Cardiac fibroblast (primary cell): ENCODE measurements at regions not wholly inside any gene's neighbourhood (a gene's known extent, or its start where the extent isn't known, plus 50 kb on each side); places are given as distances from the start of the nearest gene placed in this dataset.

Experiments
- DNase-seq, 2 donors: peaks; one replicate each; pipeline versions ENCODE4 v3.0.0 to v3.0.0-alpha.2; 2010; ENCODE audit warnings: low read depth in 2 of 2
- H3K4me3 ChIP-seq, 2 donors: replicated peaks in 1 of 2; 1 replicate in 1 of 2; 2 replicates in 1 of 2; pipeline ENCODE4 v1.5.1; 2011; ENCODE audit warnings: low read depth in 2 of 2, low read length in 2 of 2, mild to moderate bottlenecking in 2 of 2, moderate library complexity in 1 of 2
- CTCF ChIP-seq: IDR thresholded peaks from one replicate; pipeline ENCODE4 v1.5.1; 2011; ENCODE audit warnings: low read depth, mild to moderate bottlenecking, low read length, inconsistent platforms

DNA sequence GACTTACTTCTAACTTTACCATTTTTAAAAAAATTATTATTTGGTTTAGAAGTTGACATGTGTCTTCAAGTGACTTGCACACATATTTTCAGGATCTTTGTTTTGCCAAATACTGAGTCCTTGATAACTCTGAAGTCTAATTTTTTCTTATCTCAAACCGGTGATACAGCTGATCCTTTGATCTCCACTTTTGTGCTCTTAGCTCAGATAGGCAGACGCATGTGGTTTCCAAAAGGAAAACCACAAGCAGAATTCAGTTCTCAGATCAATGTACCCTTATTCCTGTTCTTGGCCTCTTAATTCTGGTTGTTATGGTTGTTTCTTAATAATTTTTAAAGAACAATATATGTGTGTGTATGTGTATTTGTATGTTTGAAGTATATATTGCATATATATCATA lies 238.3 kb upstream of the EDIL3 start:
- TF ChIP-seq CTCF = no peak
- DNase-seq = no peak
- H3K4me3 ChIP-seq = no peak overlapping the region

DNA sequence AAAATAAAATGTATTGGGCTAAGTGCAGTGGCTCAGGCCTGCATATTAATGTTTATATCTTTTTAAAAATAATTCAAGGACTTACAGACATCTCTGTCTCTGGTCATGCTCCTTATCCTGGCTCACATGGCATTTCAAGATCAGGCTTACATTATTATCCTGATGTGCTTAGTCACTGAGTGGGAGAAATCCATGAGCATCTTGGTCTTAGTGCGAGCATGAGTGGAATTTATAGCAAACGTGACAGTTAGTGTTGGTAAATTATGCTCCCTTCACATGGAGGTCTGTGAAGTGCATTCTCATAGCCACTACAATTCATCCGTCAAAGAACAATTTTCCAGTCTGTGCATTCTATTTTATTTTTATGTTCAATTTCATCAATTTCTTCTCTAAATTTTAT lies 237.8 kb upstream of the EDIL3 start:
- H3K4me3 ChIP-seq = no peak overlapping the region

DNA sequence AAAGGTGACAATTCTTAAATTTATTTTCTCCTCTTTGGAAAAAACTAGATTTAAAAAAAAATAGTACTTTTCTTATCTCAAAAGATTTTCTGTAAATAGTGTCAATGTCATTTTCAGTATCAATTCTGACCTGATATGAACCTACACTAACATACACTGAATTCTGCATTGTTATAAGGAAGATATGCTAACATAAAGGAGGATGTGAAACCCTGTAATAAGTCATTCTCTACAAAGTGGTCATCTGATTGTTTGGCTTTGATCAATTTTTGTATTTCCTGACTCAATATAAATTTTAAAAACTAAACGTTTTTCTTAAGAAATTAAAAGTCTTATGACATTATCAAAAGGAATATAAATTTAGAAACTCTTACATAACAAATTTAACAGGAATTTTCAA lies 233.6 kb upstream of the EDIL3 start:
- no peak for DNase-seq
- no peak for TF ChIP-seq CTCF
- no peak overlapping the region for H3K4me3 ChIP-seq

More for the DNA sequence above, 237.8 kb upstream of the EDIL3 start:
- TF ChIP-seq CTCF = no peak
- no peak for DNase-seq

DNA sequence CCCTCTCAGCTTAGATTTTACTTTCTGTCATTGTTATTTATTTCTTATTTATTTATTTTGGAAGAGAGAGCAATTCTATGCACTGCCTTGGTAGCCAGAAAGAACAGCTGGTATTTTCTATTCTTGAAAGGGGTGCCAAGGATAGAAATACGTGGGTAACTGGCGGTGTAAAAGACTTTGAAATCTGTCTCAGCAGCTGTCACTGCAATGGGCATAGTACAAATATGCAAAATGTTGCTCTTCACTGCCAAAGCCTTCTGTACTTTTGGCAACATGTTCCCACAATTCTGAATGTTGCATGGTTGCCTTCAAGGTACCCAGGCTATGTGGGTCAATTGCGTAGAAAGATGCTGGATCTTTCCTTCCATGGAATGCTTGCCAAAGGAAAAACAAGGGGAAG lies 230.2 kb upstream of the EDIL3 start:
- TF ChIP-seq CTCF = no peak
- no peak overlapping the region for H3K4me3 ChIP-seq

DNA sequence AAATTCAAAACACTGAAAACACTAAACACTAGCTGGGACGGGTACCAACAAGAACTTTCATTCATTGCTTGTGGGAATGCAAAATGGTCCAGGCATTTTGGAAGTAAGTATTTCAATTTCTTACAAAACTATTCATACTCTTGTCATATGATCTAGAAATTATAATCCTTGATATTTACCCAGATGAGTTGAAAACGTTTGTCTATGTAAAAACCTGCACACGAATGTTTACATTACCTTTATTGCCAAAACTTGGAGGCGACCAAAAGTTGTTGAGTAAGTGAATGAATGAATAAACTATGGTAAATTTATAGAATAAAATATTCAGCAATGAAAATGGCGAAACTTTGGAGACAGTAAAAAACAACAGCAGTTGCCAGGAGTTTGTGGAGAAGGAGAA lies 222.1 kb upstream of the EDIL3 start:
- no peak overlapping the region for H3K4me3 ChIP-seq
- DNase-seq = no peak
- TF ChIP-seq CTCF = no peak

More for the DNA sequence above, 230.2 kb upstream of the EDIL3 start:
- DNase-seq = no peak

GRCh38 chr5:84605241-84605640 lies 220.6 kb upstream of the EDIL3 start:
- no peak for TF ChIP-seq CTCF
- H3K4me3 ChIP-seq = no peak overlapping the region
- no peak for DNase-seq

GRCh38 chr5:84603568-84604185 lies 219.0 kb upstream of the EDIL3 start:
- no peak overlapping the region for H3K4me3 ChIP-seq
- TF ChIP-seq CTCF = no peak
- peak; percentile 66 to 68 for DNase-seq
